A673 (cell line): ENCODE measurements at regions not wholly inside any gene's neighbourhood (a gene's known extent, or its start where the extent isn't known, plus 50 kb on each side); places are given as distances from the start of the nearest gene placed in this dataset.
A peak's percentile ranks its signal among the peaks of the same experiment; 100 is the strongest.

ENCODE experiments used
- BruUV-seq: library from RNA; stranded (reverse); fragments of 400-500 nt; replicated peaks from 2 replicates; lab custom pipeline; 2021; lab: Mats Ljungman, UMichigan
- CTCF ChIA-PET: fragments of 300-600 bp; sonication (Branson Sonifier 250); formaldehyde crosslinking; loops from one replicate; lab custom pipeline; 2022; ENCODE audit warnings: antibody characterized with exemption; lab: Charles Lee
- POLR2A ChIA-PET: fragments of 300-600 bp; sonication (Branson Sonifier 250); formaldehyde crosslinking; loops from one replicate; lab custom pipeline; 2022; ENCODE audit warnings: antibody characterized with exemption; ENCODE audit not compliant: low non-redundant PET; lab: Charles Lee
- DNase-seq: peaks from one replicate; pipeline ENCODE4 v3.0.0-alpha.2; 2015; ENCODE audit warnings: low spot score
- H3K27ac ChIP-seq: fragments of 200-600 bp; sonication (generic); 2 replicates; pipeline ENCODE4 v1.5.1; 2016; ENCODE audit warnings: mixed run types, low read depth, mild to moderate bottlenecking, mixed read lengths, antibody characterized with exemption, low read length; ENCODE audit not compliant: poor library complexity, severe bottlenecking
- H3K27me3 ChIP-seq: fragments of 200-600 bp; sonication (generic); replicated peaks from 2 replicates; pipeline ENCODE4 v1.6.1; 2017; ENCODE audit warnings: mixed run types, low read depth, mild to moderate bottlenecking, mixed read lengths, antibody characterized with exemption, low read length; ENCODE audit not compliant: insufficient read depth, poor library complexity
- H3K36me3 ChIP-seq: fragments of 200-600 bp; sonication (generic); 2 replicates; pipeline ENCODE4 v1.6.1; 2016; ENCODE audit warnings: mixed run types, mild to moderate bottlenecking, mixed read lengths, antibody characterized with exemption, low read length; ENCODE audit not compliant: insufficient read depth, poor library complexity, severe bottlenecking
- H3K4me1 ChIP-seq: fragments of 200-600 bp; sonication (generic); 2 replicates; pipeline ENCODE4 v1.6.1; 2017; ENCODE audit warnings: mixed run types, mild to moderate bottlenecking, mixed read lengths, antibody characterized with exemption, low read length; ENCODE audit not compliant: insufficient read depth, poor library complexity, severe bottlenecking
- H3K4me3 ChIP-seq: fragments of 200-600 bp; sonication (generic); 2 replicates; pipeline ENCODE4 v1.5.1; 2016; ENCODE audit warnings: low read depth, mixed run types, mild to moderate bottlenecking, mixed read lengths, low read length; ENCODE audit not compliant: poor library complexity, severe bottlenecking
- H3K9me3 ChIP-seq: fragments of 200-600 bp; sonication (generic); 2 replicates; pipeline ENCODE4 v1.6.1; 2016; ENCODE audit warnings: mixed run types, low read depth, mild to moderate bottlenecking, mixed read lengths, antibody characterized with exemption, low read length; ENCODE audit not compliant: poor library complexity, severe bottlenecking
- EZH2 ChIP-seq: fragments of 200-600 bp; sonication (generic); IDR thresholded peaks from 2 replicates; pipeline ENCODE4 v1.6.1; 2017; ENCODE audit warnings: borderline replicate concordance, low read depth, mild to moderate bottlenecking, mixed read lengths, antibody characterized with exemption, low read length; ENCODE audit not compliant: poor library complexity, severe bottlenecking
- intact Hi-C: fragments of 100-400 bp; cut with micrococcal nuclease; formaldehyde crosslinking; loops from one replicate; pipeline ENCODE4 v1.10.0; 2022; ENCODE audit not compliant: unreplicated experiment
- TF ChIP-seq, protein P1 (sequence below): fragments of 300-800, 200-600 bp; sonication (generic); conservative IDR thresholded peaks from 2 replicates; pipeline ENCODE4 v1.5.1; 2017; ENCODE audit warnings: low read depth, mild to moderate bottlenecking, antibody characterized with exemption, low read length, moderate library complexity, mixed read lengths

DNA sequence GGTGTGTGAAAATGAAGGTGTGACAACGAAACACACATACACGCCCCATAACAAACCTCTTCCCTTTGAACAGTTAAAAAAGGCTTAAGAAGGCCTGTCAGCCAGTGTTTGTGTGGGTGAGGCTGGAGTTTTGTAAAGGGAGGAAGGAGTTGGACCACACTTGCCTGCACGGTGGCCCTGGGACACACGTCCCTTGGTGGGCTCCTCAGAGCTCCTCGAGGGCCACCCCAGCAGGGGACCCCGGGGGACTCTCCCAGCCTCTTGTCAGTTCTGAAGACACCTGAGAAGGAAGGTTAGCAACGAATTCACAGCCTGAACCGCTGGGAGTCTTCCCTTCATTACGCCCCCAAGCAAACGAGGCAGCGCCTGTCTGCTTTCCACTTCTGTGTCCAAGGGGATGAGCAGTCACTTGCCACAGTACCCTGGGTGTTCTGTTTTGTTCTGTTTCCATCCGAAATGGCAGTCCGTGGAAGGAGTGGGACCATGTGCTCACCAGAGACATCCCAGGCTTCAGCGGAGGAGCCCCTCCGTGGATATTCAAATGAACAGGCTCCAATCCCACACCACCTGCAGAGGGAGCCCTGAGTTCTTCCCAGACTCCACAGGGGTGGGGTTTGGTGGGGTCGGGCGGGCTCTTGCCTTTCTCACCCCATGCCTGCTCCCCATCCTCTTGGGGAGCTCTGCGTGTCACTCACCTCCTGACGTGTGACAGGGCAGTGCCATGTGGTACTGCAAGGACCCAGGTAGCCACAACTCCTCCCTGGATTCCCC, 68.6 kb downstream of the NRN1 start:
- H3K4me3 ChIP-seq, result no peak overlapping the region
- H3K9me3 ChIP-seq, result peaks cover 2% of the 10 kb centered on the region
- ChIA-PET CTCF (no interaction called here), POLR2A (no interaction called here)
- TF ChIP-seq, protein P1, sequence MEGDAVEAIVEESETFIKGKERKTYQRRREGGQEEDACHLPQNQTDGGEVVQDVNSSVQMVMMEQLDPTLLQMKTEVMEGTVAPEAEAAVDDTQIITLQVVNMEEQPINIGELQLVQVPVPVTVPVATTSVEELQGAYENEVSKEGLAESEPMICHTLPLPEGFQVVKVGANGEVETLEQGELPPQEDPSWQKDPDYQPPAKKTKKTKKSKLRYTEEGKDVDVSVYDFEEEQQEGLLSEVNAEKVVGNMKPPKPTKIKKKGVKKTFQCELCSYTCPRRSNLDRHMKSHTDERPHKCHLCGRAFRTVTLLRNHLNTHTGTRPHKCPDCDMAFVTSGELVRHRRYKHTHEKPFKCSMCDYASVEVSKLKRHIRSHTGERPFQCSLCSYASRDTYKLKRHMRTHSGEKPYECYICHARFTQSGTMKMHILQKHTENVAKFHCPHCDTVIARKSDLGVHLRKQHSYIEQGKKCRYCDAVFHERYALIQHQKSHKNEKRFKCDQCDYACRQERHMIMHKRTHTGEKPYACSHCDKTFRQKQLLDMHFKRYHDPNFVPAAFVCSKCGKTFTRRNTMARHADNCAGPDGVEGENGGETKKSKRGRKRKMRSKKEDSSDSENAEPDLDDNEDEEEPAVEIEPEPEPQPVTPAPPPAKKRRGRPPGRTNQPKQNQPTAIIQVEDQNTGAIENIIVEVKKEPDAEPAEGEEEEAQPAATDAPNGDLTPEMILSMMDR, result no peak
- TF ChIP-seq EZH2, result no peak
- intact Hi-C loops, result no loop called here
- DNase-seq, result no peak
- H3K27ac ChIP-seq, result peak overlapping the region; percentile 17
- no peaks in the 10 kb centered on the region for H3K36me3 ChIP-seq
- BruUV-seq, result no TSS peak
- H3K4me1 ChIP-seq, result peaks cover 24% of the 10 kb centered on the region
- H3K27me3 ChIP-seq, result no peaks in the 10 kb centered on the region

DNA sequence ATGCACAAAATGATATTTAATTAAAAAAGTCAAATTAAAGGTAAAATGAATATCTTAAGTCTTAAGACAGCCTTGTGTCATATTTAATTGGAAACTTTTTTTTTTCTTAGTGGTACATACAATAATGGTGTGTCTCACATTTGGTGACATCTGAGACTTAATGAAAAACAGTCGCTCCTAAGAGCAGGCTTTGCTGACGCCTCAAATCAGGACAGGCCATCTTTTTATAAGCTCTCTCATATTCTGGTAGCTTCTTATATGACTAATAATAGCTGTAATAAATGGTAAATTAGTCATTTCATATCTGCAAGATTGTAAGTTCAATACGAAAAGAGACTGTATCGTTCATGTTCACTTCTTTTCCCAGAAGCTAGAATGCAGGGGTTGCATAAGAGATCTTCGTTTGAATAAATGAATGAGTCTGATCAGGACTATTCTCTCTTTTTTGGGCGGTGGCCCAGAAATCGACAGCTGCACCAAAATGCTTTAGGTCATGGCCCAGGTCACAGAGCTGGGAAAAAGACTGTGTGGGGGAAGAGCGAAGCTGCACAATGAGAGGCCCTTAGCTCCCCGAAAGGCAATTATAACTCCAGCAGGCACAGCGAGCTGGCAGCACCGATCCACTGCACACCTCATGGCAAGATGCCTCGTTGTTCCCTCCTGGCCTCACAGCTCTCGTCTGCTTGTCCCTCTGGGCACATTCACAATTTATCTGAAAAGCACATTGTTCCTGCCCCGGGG, 69.4 kb downstream of the NRN1 start:
- CTCF ChIA-PET, result no interaction called here
- H3K36me3 ChIP-seq, result no peaks in the 10 kb centered on the region
- intact Hi-C loops, result no loop called here
- DNase-seq, result no peak
- no peaks in the 10 kb centered on the region for H3K27me3 ChIP-seq
- H3K4me3 ChIP-seq, result no peak overlapping the region
- H3K27ac ChIP-seq, result peak overlapping the region; percentile 17
- peaks cover 4% of the 10 kb centered on the region for H3K9me3 ChIP-seq
- peaks cover 24% of the 10 kb centered on the region for H3K4me1 ChIP-seq
- no peak for TF ChIP-seq EZH2
- TF ChIP-seq, protein P1, result no peak
- POLR2A ChIA-PET, result no interaction called here
- no TSS peak for BruUV-seq

DNA sequence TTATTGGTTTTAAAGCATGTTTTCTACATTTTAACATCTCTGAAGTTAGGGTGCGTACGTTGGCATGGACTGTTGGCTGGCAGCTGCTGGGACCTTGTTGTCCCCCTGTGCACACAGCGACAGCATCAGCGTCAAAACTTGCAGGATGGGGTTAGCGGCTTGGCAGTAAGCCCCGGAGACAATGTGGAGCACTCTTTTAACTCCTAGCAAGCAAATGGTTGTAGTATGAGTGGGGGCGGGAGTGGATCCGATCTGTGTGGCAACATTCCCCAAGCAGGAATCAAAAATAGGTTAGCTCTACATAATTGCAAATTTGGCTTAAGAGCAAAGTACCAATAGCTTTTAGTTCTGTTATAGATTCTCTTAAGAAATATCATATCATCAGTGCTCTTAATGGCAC, 70.1 kb downstream of the NRN1 start:
- H3K9me3 ChIP-seq, result peaks cover 8% of the 10 kb centered on the region
- BruUV-seq, result no TSS peak
- TF ChIP-seq, protein P1, result no peak
- TF ChIP-seq EZH2, result no peak
- POLR2A ChIA-PET, result no interaction called here
- DNase-seq, result no peak
- no peak overlapping the region for H3K27ac ChIP-seq
- CTCF ChIA-PET, result no interaction called here
- H3K4me3 ChIP-seq, result no peak overlapping the region
- H3K27me3 ChIP-seq, result no peaks in the 10 kb centered on the region
- intact Hi-C loops, result no loop called here
- peaks cover 24% of the 10 kb centered on the region for H3K4me1 ChIP-seq
- no peaks in the 10 kb centered on the region for H3K36me3 ChIP-seq
